Endodermal cell (in vitro differentiated cells): ENCODE measurements at regions not wholly inside any gene's neighbourhood (a gene's known extent, or its start where the extent isn't known, plus 50 kb on each side); places are given as distances from the start of the nearest gene placed in this dataset.
"Not testable (repeated sequence)": the region's sequence is repeated elsewhere in the genome, so short reads cannot be mapped to it uniquely, and the experiment has no call there.

Experiments used
- DNase-seq: peaks from one replicate; pipeline ENCODE4 v3.0.0-alpha.2; 2017
- H3K27ac ChIP-seq: 2 replicates; pipeline ENCODE4 v1.5.1; 2013; ENCODE audit warnings: mild to moderate bottlenecking, low read depth, low read length, moderate library complexity
- H3K27me3 ChIP-seq: 2 replicates; pipeline ENCODE4 v1.6.1; 2013; ENCODE audit warnings: mild to moderate bottlenecking, low read length, moderate library complexity; ENCODE audit not compliant: insufficient read depth, control insufficient read depth, poor library complexity, severe bottlenecking
- H3K36me3 ChIP-seq: 2 replicates; pipeline ENCODE4 v1.7.0; 2013; ENCODE audit warnings: mild to moderate bottlenecking, low read length, moderate library complexity; ENCODE audit not compliant: control insufficient read depth, insufficient read depth
- H3K4me1 ChIP-seq: one replicate; pipeline ENCODE4 v1.7.0; 2013; ENCODE audit warnings: low read length; ENCODE audit not compliant: control insufficient read depth, insufficient read depth
- H3K4me3 ChIP-seq: 2 replicates; pipeline ENCODE4 v1.5.1; 2013; ENCODE audit warnings: mild to moderate bottlenecking, low read length, moderate library complexity
- H3K9ac ChIP-seq: 2 replicates; pipeline ENCODE4 v1.6.1; 2013; ENCODE audit warnings: mild to moderate bottlenecking, low read length, moderate library complexity; ENCODE audit not compliant: poor library complexity, severe bottlenecking; ENCODE audit errors: extremely low read depth
- H3K9me3 ChIP-seq: 2 replicates; pipeline ENCODE4 v1.6.1; 2013; ENCODE audit warnings: mild to moderate bottlenecking, low read length, moderate library complexity; ENCODE audit not compliant: control insufficient read depth
- H3K27ac Mint-ChIP-seq: 2 replicates; pipeline ENCODE4 v1.8.0; 2020; ENCODE audit warnings: mixed read lengths
- H3K27me3 Mint-ChIP-seq: 2 replicates; pipeline ENCODE4 v1.8.0; 2021; ENCODE audit warnings: mild to moderate bottlenecking, mixed read lengths; ENCODE audit not compliant: insufficient read depth
- H3K36me3 Mint-ChIP-seq: 2 replicates; pipeline ENCODE4 v1.8.0; 2020; ENCODE audit warnings: low read depth, mixed read lengths
- H3K4me1 Mint-ChIP-seq: 2 replicates; pipeline ENCODE4 v1.8.0; 2020; ENCODE audit warnings: mixed read lengths
- H3K4me3 Mint-ChIP-seq: 2 replicates; pipeline ENCODE4 v1.8.0; 2020; ENCODE audit warnings: mild to moderate bottlenecking, moderate library complexity, mixed read lengths
- H3K9me3 Mint-ChIP-seq: 2 replicates; pipeline ENCODE4 v1.8.0; 2020; ENCODE audit warnings: mild to moderate bottlenecking, mixed read lengths
- WGBS, 2 experiments: methylation state at CpG; one replicate each; pipeline versions ENCODE4 v1.1.5 to v1.1.7; 2013; ENCODE audit warnings: missing lambda C conversion rate in 2 of 2, mixed read lengths in 1 of 2; ENCODE audit not compliant: insufficient coverage in 1 of 2, insufficient read length in 1 of 2; 5-methylcytosine and 5-hydroxymethylcytosine counted together

DNA sequence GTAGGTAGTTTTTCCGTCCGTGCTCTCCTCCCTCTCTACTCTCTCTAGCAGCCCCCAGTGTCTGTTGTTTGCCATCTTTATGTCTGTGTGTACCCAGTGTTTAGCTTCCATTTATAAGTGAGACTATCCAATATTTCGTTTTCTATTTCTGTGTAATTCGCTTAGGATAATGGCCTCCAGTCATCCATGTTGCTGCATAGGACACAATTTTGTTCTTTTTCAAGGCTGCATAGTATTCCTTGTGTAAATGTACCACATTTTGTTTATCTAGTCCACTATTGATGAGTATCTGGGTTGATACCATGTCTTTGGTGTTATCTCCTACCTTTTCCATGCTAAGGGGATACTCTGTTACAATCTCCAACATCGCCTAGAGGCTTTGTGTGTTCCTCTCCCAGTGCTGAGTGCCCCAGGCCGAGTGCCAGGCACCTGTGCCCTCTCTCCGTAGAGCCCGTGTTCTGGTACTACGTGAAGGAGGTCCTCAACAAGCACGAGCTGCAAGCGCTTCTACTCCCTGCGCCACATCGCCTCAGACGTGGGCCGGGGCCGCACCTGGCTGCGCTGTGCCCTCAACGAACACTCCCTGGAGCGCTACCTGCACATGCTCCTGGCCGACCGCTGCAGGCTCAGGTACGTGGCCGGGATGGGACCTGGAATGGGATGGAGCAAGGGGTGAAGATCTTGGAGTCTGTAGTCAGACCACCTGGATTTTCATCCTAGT is 51.0 kb downstream of the NPIPB11 start:
- not testable (repeated sequence) for DNase-seq, H3K4me3 Mint-ChIP-seq, H3K27ac ChIP-seq, H3K27me3 ChIP-seq, H3K36me3 Mint-ChIP-seq, H3K9ac ChIP-seq, H3K9me3 Mint-ChIP-seq, H3K4me1 ChIP-seq, H3K4me3 ChIP-seq, H3K4me1 Mint-ChIP-seq, H3K27ac Mint-ChIP-seq, H3K9me3 ChIP-seq, H3K27me3 Mint-ChIP-seq, H3K36me3 ChIP-seq
- 91 to 96% methylated on average over 4 to 17 of the region's 23 CpGs for WGBS, 2 experiments

DNA sequence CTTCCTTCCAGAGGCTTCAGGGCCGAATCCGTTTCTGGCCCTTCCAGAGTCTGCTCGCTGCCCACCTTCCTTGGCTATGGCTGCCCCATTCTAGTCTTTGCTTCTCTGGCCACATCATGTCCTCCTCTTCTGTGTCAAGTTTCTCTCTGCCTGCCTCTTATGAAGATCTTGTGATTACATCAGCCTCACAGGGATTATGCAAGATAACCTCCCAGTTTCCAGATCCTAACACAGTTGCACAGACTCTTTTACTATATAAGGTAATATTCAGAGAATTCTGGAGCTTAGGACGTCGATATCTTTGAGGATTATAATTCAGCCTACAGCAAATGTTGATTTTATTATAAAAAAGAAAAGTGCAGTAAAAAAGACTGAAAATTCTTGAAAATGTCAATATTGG is 52.1 kb downstream of the NPIPB11 start:
- H3K27me3 ChIP-seq, H3K9ac ChIP-seq, H3K4me1 Mint-ChIP-seq, H3K4me3 Mint-ChIP-seq, H3K4me3 ChIP-seq, H3K27me3 Mint-ChIP-seq, DNase-seq, H3K27ac Mint-ChIP-seq, H3K4me1 ChIP-seq, H3K9me3 ChIP-seq, H3K9me3 Mint-ChIP-seq, H3K27ac ChIP-seq, H3K36me3 Mint-ChIP-seq, H3K36me3 ChIP-seq: not testable (repeated sequence)
- 81% methylated on average over 2 of the region's 5 CpGs; no CpG with 5 or more reads in 1 of the 2 experiments for WGBS, 2 experiments

DNA sequence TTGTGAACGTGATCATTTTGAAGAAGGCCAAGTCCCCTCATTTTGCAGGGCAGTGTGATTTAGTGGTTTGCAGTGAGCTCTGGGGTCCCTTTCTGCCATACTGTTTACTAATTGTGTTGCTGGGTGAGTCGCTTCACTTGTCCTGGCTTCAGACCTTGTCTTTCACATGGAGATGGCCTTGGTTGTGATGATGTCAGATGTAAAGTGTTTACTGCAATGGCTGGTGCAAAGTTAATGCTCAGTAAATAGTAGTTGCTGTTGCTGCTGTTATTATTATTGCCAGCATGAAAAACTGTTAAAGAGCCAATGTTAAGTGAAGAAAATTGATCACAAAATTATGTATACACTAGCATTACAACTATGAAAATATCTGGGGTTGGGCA is 53.9 kb downstream of the NPIPB11 start:
- not testable (repeated sequence) for H3K36me3 Mint-ChIP-seq, H3K27ac ChIP-seq, H3K9ac ChIP-seq, H3K27ac Mint-ChIP-seq, H3K4me1 Mint-ChIP-seq, H3K4me3 ChIP-seq, H3K27me3 Mint-ChIP-seq, H3K4me1 ChIP-seq, DNase-seq, H3K27me3 ChIP-seq, H3K36me3 ChIP-seq, H3K9me3 Mint-ChIP-seq, H3K9me3 ChIP-seq, H3K4me3 Mint-ChIP-seq
- 90% methylated on average over 1 of the region's 2 CpGs; no CpG with 5 or more reads in 1 of the 2 experiments for WGBS, 2 experiments

DNA sequence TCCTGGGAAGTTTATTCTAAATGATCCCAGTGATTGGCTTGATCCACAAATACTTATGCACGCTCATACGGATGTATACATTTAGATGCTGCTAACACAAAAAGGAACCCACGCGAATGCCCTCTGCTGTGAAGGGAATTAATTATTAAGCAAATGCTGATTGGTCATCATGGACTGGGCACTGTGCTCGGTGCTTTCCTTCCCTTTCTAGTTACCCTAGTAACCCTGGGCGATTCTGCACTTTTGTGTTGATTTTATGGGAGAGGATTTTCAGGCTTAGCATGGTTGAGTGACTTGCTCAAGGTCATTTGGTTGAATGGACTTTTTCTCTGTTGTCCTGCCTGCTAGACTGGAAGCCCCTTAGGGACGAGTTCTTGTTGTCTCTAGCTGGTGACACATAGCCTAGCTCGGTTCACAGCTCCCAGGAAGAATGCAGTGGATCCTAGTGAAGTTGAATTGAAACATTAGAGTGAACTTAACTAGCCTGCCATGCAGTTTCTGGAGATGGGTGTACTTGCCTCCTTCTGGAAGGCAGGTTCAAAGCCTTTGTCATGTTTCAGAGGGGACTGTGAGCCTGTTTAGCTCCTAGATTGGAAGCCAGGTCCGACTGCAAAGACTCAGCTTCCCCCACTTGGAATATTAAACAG is 54.4 kb downstream of the NPIPB11 start:
- not testable (repeated sequence) for H3K4me1 Mint-ChIP-seq, H3K4me3 Mint-ChIP-seq, H3K36me3 Mint-ChIP-seq, H3K27ac ChIP-seq, H3K9me3 Mint-ChIP-seq, H3K4me1 ChIP-seq, H3K4me3 ChIP-seq, H3K27ac Mint-ChIP-seq, H3K27me3 ChIP-seq, H3K9ac ChIP-seq, H3K36me3 ChIP-seq, H3K9me3 ChIP-seq, H3K27me3 Mint-ChIP-seq, DNase-seq
- WGBS, 2 experiments, result 93% methylated on average over 2 of the region's 9 CpGs; no CpG with 5 or more reads in 1 of the 2 experiments

DNA sequence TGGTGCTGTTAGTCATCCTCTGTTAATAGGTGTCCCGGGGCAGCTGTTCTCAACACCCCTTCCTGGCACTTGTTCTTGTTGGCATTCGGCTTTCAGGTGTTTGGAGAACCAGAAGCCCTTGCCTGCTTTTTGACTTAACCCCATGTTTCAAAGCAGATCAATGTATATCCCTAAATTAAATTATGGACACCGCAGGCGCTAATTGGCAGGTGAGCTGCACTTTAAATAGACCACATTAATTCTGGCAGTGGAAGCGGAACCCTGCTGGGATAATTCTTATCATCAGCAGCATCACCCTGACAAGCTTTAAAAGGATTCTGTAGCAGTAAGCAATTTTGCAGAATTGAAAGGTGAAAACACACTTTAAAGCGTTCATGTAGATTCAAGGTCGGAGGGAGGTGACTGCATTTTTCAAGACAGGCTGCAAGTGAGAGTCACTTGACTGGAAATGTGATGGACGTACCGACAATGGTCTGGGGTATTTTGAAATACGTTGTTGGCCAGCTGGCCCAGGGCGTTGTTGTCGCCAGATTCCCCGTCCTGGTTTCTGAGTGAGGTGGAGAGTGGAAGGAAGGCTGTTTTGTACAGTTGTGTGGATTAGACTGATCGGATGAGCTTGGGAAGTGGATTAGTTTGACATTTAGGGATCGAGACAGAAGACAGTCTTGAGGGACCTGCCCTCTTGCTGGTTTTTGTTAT is 55.1 kb downstream of the NPIPB11 start:
- not testable (repeated sequence) for H3K36me3 Mint-ChIP-seq, H3K27ac Mint-ChIP-seq, H3K27me3 Mint-ChIP-seq, H3K4me1 Mint-ChIP-seq, H3K27ac ChIP-seq, H3K36me3 ChIP-seq, H3K4me3 ChIP-seq, H3K9me3 ChIP-seq, H3K4me1 ChIP-seq, H3K9ac ChIP-seq, DNase-seq, H3K9me3 Mint-ChIP-seq, H3K27me3 ChIP-seq, H3K4me3 Mint-ChIP-seq
- 78 to 81% methylated on average over 2 to 8 of the region's 15 CpGs for WGBS, 2 experiments

DNA sequence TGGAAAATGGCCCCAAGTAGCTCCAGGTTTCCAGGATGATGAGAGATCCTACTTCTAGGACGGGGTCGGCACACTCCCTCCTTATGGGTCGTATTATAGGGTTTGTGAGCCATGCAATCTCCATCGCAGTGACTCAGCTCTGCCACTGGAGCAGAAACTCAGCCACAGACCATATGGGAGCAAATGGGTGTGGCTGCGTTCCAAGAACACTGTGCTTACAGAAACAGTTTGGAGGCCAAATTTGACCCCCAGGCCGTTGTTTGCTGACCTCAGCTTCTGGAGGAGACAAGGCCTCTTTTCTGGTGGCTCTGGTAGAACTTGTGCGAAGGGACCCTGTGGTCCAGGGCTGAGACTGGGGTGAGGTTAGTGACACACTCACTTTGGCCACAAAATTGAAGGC is 56.5 kb downstream of the NPIPB11 start:
- not testable (repeated sequence) for H3K4me3 ChIP-seq, H3K27ac Mint-ChIP-seq, H3K4me3 Mint-ChIP-seq, H3K4me1 Mint-ChIP-seq, H3K27me3 ChIP-seq, H3K27me3 Mint-ChIP-seq, H3K36me3 Mint-ChIP-seq, H3K9me3 Mint-ChIP-seq, H3K4me1 ChIP-seq, H3K27ac ChIP-seq, H3K9me3 ChIP-seq, H3K36me3 ChIP-seq, DNase-seq, H3K9ac ChIP-seq
- 89% methylated on average over 6 of the region's 7 CpGs; no CpG with 5 or more reads in 1 of the 2 experiments for WGBS, 2 experiments
